Muscle of leg (tissue), 3 donors: ENCODE measurements at regions not wholly inside any gene's neighbourhood (a gene's known extent, or its start where the extent isn't known, plus 50 kb on each side); places are given as distances from the start of the nearest gene placed in this dataset.

ENCODE experiments used
- DNase-seq: peaks from one replicate; pipeline ENCODE4 v3.0.0; 2013
- H3K27ac ChIP-seq: one replicate; pipeline ENCODE4 v1.5.1; 2013; ENCODE audit warnings: mild to moderate bottlenecking, low read length, control low read depth
- H3K27me3 ChIP-seq: one replicate; pipeline ENCODE4 v1.6.1; 2013; ENCODE audit warnings: low read length; ENCODE audit not compliant: control insufficient read depth, insufficient read depth
- H3K36me3 ChIP-seq: one replicate; pipeline ENCODE4 v1.6.1; 2013; ENCODE audit warnings: low read length; ENCODE audit not compliant: control insufficient read depth, insufficient read depth
- H3K4me1 ChIP-seq: one replicate; pipeline ENCODE4 v1.6.1; 2013; ENCODE audit warnings: low read length; ENCODE audit not compliant: control insufficient read depth, insufficient read depth
- H3K4me3 ChIP-seq: one replicate; pipeline ENCODE4 v1.5.1; 2013; ENCODE audit warnings: low read length, control low read depth
- H3K9me3 ChIP-seq: replicated peaks from 2 replicates; pipeline ENCODE4 v1.6.1; 2013; ENCODE audit warnings: low read depth, low read length; ENCODE audit not compliant: control insufficient read depth
- WGBS: methylation state at CpG from one replicate; pipeline ENCODE4 v1.1.5; 2013; ENCODE audit warnings: missing lambda C conversion rate; ENCODE audit not compliant: insufficient coverage; 5-methylcytosine and 5-hydroxymethylcytosine counted together

DNA sequence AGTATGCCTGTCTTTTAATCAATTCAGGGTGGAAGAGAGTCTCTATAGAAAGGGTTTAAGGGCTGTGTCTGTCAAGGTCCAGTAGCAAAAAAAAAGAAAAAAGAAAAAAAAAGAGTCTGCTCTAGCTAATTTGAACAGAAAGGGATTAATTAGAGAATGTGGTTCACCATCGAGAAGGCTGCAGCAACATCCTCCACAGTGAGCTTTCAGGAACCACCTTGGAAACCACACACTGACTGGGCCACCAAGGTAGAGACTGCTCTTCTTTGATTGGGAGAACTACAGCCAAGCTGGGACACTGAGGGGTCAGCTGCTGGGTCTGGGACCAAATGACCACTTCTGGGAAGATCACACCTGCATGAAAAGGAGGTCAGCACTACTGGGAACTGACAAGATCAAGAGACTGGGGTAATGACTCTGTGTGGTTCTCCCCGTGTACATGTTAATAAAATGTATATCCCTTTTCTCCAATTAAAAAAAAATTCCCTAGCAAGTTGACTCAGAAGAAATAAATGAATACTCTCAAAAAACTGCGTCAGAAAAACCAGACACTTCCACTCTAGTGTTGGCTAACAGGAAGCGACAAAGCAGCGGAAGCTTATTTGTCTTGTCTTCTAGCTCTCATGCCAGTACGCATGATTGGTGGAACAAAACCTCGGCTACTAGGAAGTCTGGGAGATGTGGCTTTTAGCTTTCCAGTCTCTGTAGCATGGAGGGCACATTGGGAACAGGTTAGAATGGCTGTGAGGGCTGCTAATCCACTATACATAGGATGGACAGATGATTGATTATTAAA, 60.0 kb upstream of the IVNS1ABP start:
- Histone ChIP-seq H3K4me1 (no peaks in the 10 kb centered on the region), H3K36me3 (no peaks in the 10 kb centered on the region), H3K27me3 (no peaks in the 10 kb centered on the region), H3K9me3 (no peaks in the 10 kb centered on the region), H3K4me3 (no peak overlapping the region), H3K27ac (no peak overlapping the region)
- DNase-seq: peak; percentile 56
- WGBS: 83% methylated on average over 3 of the region's 7 CpGs

DNA sequence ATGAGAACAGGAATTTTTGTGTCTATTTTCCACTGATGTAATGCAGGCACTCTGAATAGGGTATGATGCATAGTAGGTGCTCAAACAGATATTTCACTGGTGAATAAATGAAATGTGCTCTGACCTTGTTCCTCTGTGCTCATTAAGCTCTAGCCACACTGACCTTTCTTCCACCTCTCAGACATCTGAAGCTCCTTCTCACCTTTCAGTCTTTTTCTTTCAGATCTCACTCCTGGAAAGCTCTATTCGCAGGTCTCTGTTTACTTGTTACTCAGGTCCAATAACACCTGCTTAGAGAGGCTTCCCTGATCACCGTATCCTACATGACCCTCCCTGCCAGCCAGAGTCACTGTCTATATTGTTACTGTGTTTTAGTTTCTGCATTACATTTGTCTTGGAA, 59.2 kb upstream of the IVNS1ABP start:
- Histone ChIP-seq H3K4me1 (no peaks in the 10 kb centered on the region), H3K36me3 (no peaks in the 10 kb centered on the region), H3K27me3 (no peaks in the 10 kb centered on the region), H3K9me3 (no peaks in the 10 kb centered on the region), H3K27ac (no peak overlapping the region), H3K4me3 (no peak overlapping the region)
- no peak for DNase-seq
- 75% methylated on average over 1 of the region's 2 CpGs for WGBS

DNA sequence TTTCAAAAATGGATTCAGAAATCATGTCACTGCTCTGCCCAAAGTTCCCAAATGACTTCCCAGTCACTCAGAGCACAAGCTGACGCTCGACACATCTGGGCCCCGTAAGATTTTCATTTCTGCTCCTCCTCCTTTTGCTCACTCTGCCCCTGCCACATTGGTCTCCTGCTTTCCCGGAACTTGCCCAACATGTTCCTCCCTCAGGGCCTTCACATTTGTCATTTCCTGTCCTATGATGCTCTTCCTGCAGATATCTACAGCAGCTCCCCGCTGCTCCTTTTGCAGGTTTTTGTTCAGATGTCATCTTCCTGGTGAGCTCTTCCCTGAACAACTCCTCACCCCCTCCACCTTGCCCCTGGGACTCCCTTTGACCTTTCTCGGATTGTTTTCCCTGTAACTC, 58.5 kb upstream of the IVNS1ABP start:
- Histone ChIP-seq H3K4me1 (no peaks in the 10 kb centered on the region), H3K27me3 (no peaks in the 10 kb centered on the region), H3K27ac (no peak overlapping the region), H3K4me3 (no peak overlapping the region), H3K9me3 (no peaks in the 10 kb centered on the region), H3K36me3 (no peaks in the 10 kb centered on the region)
- DNase-seq: peak; percentile 46
- 79% methylated on average over 6 of the region's 6 CpGs for WGBS

DNA sequence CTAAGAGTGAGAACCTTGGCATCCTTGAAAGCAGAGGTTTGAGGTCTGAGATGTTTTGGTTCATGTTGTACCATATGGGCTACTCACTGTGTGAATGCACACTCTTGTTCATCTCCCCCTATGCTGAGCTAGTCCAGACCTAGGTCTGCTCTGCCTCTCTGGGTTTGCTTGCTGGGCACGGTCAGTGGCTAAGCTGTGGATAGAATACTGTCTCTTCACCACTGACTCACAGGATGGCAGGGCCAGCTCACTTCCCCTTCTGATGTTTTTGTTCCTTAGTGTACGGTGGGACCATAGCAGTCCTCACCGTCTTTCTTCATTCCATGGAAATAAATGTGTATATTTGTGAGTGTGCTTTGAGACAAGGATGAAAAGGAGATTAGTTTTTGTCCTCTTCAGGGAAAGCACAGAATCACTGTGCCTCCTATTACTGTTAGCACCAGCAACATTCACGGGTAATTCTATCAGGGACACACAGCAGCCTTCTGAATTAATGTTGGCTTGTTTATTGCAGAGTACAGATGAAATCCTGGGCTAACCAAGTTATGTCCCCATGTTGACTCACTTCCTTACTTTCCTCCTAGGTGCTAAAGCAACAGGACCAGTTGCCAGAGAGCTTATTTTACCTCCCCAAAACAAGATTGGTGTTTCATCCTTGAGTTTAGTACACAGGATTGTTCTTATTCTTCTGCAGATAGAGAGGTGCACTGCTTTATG, 56.9 kb upstream of the IVNS1ABP start:
- Histone ChIP-seq H3K27ac (no peak overlapping the region), H3K9me3 (no peaks in the 10 kb centered on the region), H3K4me1 (no peaks in the 10 kb centered on the region), H3K27me3 (no peaks in the 10 kb centered on the region), H3K4me3 (no peak overlapping the region), H3K36me3 (no peaks in the 10 kb centered on the region)
- WGBS: 89% methylated on average over 2 of the region's 4 CpGs
- DNase-seq: peak; percentile 27

DNA sequence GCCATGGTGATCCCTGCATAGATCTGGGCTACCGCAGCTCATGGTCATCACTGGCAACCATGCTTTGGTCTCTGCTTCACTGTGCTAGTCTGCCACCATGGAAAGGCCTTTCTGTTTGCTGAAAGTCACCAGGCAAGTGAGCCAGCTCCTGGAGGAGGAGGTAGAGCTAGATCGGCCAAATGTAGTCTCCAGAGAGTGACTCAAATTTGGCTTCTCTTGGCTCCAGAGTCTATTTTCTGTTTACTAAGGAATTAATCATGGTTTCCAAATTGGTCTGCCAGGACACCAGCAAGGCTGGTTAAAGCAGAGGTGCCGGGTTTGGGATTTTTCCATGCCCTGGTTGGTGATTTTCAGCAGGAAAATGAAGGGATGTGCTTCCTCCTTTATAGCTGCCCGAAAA, 52.7 kb upstream of the IVNS1ABP start:
- Histone ChIP-seq H3K27me3 (no peaks in the 10 kb centered on the region), H3K4me1 (no peaks in the 10 kb centered on the region), H3K9me3 (no peaks in the 10 kb centered on the region), H3K4me3 (no peak overlapping the region), H3K36me3 (no peaks in the 10 kb centered on the region), H3K27ac (no peak overlapping the region)
- WGBS: 77% methylated on average over 3 of the region's 4 CpGs
- no peak for DNase-seq

DNA sequence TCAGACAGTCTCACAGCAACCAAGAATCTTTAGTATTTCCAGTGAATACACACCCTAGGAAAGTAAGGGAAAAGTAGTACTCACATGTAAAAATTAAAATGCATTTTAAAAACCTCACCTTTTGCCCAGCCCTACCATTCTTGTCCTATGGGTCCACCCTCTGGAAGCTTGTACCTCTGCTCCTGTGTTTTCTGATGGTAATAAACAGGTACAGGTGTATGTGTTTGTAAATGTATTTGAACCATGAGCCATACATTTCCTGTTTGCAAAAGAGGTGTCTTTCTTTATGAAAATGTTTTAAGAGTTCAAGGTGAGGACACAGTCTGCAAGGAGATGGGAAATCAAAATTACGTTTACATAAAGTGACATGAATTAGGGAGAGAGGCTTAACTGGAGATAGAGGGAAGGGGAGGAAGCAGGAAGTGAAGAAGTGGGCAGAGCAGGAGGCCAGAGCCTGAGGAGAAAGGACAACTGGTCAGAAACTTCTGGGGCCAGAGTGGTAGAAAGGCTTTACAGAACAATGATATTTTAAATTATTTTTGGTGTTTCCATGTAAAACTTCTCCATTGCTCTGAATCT, 52.0 kb upstream of the IVNS1ABP start:
- H3K9me3 ChIP-seq: no peaks in the 10 kb centered on the region
- no peaks in the 10 kb centered on the region for H3K36me3 ChIP-seq
- no peak for DNase-seq
- H3K27ac ChIP-seq: no peak overlapping the region
- no peaks in the 10 kb centered on the region for H3K27me3 ChIP-seq
- WGBS: 75% methylated on average over 1 of the region's 1 CpG
- H3K4me3 ChIP-seq: no peak overlapping the region
- H3K4me1 ChIP-seq: no peaks in the 10 kb centered on the region

DNA sequence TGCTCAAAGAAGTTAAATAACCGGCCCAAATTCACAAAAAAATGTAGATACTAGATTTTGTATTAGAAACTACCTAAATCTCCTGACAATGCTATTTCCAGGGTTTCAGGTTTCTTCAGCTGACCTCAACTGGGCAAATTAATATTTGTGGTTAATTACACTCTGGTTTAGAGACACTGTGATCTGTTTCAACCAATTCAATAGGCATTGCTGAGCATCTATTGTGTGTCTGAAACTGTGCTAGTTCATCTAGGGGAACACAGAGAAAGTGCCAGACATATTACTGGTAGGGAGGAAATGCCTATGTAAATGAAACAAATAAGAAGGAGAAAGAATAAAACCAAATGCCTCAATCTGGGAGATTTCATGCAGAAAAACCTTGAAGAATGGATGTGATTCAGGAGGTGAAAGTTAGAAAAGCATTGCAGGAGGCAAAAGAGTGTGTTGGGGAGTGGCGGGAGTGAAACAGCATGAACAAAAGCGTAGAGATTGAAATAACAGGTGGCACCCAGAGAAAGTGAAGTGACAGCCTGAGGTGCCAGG, 51.3 kb upstream of the IVNS1ABP start:
- Histone ChIP-seq H3K4me3 (no peak overlapping the region), H3K27me3 (no peaks in the 10 kb centered on the region), H3K4me1 (no peaks in the 10 kb centered on the region), H3K9me3 (no peaks in the 10 kb centered on the region), H3K36me3 (no peaks in the 10 kb centered on the region), H3K27ac (no peak overlapping the region)
- no peak for DNase-seq
- 88% methylated on average over 1 of the region's 3 CpGs for WGBS

DNA sequence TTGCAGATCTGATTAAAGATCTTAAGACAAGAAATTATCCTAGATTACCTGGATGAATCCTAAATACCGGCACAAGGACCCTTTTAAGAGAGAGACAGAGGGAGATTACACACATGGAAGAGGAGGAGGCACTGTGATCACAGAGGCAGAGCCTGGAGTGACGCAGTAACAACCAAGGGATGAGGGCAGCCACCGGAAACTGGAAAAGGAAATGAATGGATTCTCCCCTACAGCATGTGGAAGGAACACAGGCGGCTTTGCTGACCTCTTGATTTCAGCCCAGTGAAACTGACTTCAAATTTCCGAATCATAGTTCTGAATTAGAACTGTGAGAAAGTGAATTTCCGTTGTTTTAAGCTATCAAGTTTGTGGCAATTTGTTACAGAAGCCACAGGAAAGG, 50.2 kb upstream of the IVNS1ABP start:
- DNase-seq: peak; percentile 48
- Histone ChIP-seq H3K4me3 (no peak overlapping the region), H3K27ac (no peak overlapping the region), H3K9me3 (no peaks in the 10 kb centered on the region), H3K27me3 (no peaks in the 10 kb centered on the region), H3K36me3 (no peaks in the 10 kb centered on the region), H3K4me1 (no peaks in the 10 kb centered on the region)
- WGBS: no CpG with 5 or more reads among the region's 6 CpGs
